ENCODE measurements at regions not wholly inside any gene's neighbourhood (a gene's known extent, or its start where the extent isn't known, plus 50 kb on each side); places are given as distances from the start of the nearest gene placed in this dataset.

DNA sequence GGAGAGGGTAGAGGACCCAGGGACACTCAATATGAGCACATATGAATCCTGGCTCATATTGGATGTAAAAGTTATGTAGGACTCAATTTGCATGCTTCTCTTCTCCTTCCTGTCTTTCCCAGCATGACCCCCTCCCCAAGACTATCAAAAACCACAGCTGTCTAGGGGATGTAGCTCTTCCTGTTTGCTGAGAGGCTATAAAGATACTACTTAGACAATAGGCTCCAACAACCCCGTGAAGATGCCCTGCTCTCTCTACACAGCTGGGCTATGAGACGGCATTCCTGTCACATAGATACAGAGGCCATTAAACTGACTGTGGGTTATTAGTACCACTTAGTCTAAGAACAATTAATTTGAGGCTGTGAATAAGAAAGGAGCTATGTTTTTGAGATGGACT, 56.5 kb upstream of the PCSK1 start:
- H3K27me3 ChIP-seq (ENCODE audit: control insufficient read depth, extremely low read depth, insufficient read depth, low read length): no peaks in the 10 kb centered on the region
- no peaks in the 10 kb centered on the region for H3K36me3 ChIP-seq (ENCODE audit: control insufficient read depth in 2 of 2, extremely low read depth in 1 of 2, insufficient read depth in 2 of 2, low read length in 2 of 2)
- H3K9me3 ChIP-seq (ENCODE audit: control insufficient read depth, low read depth, low read length): no peaks in the 10 kb centered on the region
- H3K4me2 ChIP-seq (ENCODE audit: control insufficient read depth, extremely low read depth, insufficient read depth, low read depth, low read length): no peak overlapping the region
- TF ChIP-seq, protein P1, sequence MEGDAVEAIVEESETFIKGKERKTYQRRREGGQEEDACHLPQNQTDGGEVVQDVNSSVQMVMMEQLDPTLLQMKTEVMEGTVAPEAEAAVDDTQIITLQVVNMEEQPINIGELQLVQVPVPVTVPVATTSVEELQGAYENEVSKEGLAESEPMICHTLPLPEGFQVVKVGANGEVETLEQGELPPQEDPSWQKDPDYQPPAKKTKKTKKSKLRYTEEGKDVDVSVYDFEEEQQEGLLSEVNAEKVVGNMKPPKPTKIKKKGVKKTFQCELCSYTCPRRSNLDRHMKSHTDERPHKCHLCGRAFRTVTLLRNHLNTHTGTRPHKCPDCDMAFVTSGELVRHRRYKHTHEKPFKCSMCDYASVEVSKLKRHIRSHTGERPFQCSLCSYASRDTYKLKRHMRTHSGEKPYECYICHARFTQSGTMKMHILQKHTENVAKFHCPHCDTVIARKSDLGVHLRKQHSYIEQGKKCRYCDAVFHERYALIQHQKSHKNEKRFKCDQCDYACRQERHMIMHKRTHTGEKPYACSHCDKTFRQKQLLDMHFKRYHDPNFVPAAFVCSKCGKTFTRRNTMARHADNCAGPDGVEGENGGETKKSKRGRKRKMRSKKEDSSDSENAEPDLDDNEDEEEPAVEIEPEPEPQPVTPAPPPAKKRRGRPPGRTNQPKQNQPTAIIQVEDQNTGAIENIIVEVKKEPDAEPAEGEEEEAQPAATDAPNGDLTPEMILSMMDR (optimal IDR thresholded peaks at IDR 0.05 in 1 of 3, IDR thresholded peaks at IDR 0.05 in 1 of 3, conservative IDR thresholded peaks at IDR 0.05 in 1 of 3; ENCODE audit: extremely low read depth in 1 of 3, insufficient read depth in 2 of 3, low read length in 3 of 3): no peak
- no peak overlapping the region for H3K4me3 ChIP-seq (ENCODE audit: control insufficient read depth in 2 of 3, extremely low read depth in 1 of 3, insufficient read depth in 2 of 3, low read depth in 1 of 3, low read length in 3 of 3)
- H3K4me1 ChIP-seq (ENCODE audit: control insufficient read depth, extremely low read depth, insufficient read depth, low read length): no peaks in the 10 kb centered on the region
- DNase-seq (ENCODE audit: low read depth, low spot score) (no peak), FAIRE-seq (no peak)
- no peak overlapping the region for H3K27ac ChIP-seq (ENCODE audit: control insufficient read depth, insufficient read depth, low read length)
- H2AFZ ChIP-seq (ENCODE audit: control insufficient read depth, low read length): no peak overlapping the region
- H3K79me2 ChIP-seq (ENCODE audit: control insufficient read depth, insufficient read depth, low read length): no peaks in the 10 kb centered on the region
- dilution Hi-C loops (cut with MboI; ENCODE audit: extremely low pct_ligation_motif_present, low sequenced_read_pairs): no loop called here
- H3K9ac ChIP-seq (ENCODE audit: control insufficient read depth, extremely low read depth, insufficient read depth, low read length): no peak overlapping the region
- H4K20me1 ChIP-seq (ENCODE audit: control insufficient read depth, extremely low read depth, insufficient read depth, low read length): no peaks in the 10 kb centered on the region
- H3K9me1 ChIP-seq (ENCODE audit: control insufficient read depth, extremely low read depth, insufficient read depth, low read length): no peaks in the 10 kb centered on the region

DNA sequence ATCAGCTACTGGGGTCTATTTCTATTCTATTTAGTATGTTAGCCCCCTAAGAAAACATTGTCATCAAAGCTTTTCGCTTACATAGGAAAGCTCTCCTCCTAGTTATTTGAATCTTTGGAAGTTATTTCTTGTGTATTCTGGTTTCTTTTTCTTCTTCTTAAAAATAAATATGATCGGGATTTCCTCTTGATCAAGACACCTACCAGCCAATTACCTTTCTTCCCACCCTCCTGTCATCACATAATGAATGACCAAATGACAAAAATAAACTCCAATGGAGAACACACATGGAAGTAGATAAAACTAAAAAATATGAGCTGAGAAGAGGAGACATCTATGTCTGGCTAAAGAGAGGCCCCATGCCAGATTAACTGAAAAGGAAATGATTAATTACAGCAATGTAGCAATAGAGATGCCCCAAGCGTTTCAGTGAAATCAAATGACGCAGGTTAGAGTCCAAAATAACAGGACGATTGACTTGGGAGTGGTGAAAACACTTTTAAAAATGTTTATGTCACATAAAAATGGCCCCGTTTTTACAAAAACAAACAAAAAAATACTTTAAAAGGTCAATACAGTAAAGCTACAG, 59.5 kb upstream of the PCSK1 start:
- Histone ChIP-seq H2AFZ (ENCODE audit: control insufficient read depth, low read length) (no peak overlapping the region), H3K9me1 (ENCODE audit: control insufficient read depth, extremely low read depth, insufficient read depth, low read length) (no peaks in the 10 kb centered on the region), H3K9me3 (ENCODE audit: control insufficient read depth, low read depth, low read length) (no peaks in the 10 kb centered on the region), H3K27me3 (ENCODE audit: control insufficient read depth, extremely low read depth, insufficient read depth, low read length) (no peaks in the 10 kb centered on the region), H4K20me1 (ENCODE audit: control insufficient read depth, extremely low read depth, insufficient read depth, low read length) (no peaks in the 10 kb centered on the region), H3K4me2 (ENCODE audit: control insufficient read depth, extremely low read depth, insufficient read depth, low read depth, low read length) (no peak overlapping the region), H3K4me1 (ENCODE audit: control insufficient read depth, extremely low read depth, insufficient read depth, low read length) (no peaks in the 10 kb centered on the region), H3K36me3 (ENCODE audit: control insufficient read depth in 2 of 2, extremely low read depth in 1 of 2, insufficient read depth in 2 of 2, low read length in 2 of 2) (no peaks in the 10 kb centered on the region), H3K27ac (ENCODE audit: control insufficient read depth, insufficient read depth, low read length) (no peak overlapping the region), H3K9ac (ENCODE audit: control insufficient read depth, extremely low read depth, insufficient read depth, low read length) (no peak overlapping the region), H3K4me3 (ENCODE audit: control insufficient read depth in 2 of 3, extremely low read depth in 1 of 3, insufficient read depth in 2 of 3, low read depth in 1 of 3, low read length in 3 of 3) (no peak overlapping the region), H3K79me2 (ENCODE audit: control insufficient read depth, insufficient read depth, low read length) (no peaks in the 10 kb centered on the region)
- DNase-seq (ENCODE audit: low read depth, low spot score): no peak
- dilution Hi-C loops (cut with MboI; ENCODE audit: extremely low pct_ligation_motif_present, low sequenced_read_pairs): no loop called here
- FAIRE-seq: no peak
- TF ChIP-seq EZH2 (IDR thresholded peaks at IDR 0.05; ENCODE audit: low read length): no peak
- TF ChIP-seq, protein P1 (optimal IDR thresholded peaks at IDR 0.05 in 1 of 3, IDR thresholded peaks at IDR 0.05 in 1 of 3, conservative IDR thresholded peaks at IDR 0.05 in 1 of 3; ENCODE audit: extremely low read depth in 1 of 3, insufficient read depth in 2 of 3, low read length in 3 of 3): no peak

Measured in keratinocyte (primary cell).